ENCODE measurements at regions not wholly inside any gene's neighbourhood (a gene's known extent, or its start where the extent isn't known, plus 50 kb on each side); places are given as distances from the start of the nearest gene placed in this dataset.

DNA sequence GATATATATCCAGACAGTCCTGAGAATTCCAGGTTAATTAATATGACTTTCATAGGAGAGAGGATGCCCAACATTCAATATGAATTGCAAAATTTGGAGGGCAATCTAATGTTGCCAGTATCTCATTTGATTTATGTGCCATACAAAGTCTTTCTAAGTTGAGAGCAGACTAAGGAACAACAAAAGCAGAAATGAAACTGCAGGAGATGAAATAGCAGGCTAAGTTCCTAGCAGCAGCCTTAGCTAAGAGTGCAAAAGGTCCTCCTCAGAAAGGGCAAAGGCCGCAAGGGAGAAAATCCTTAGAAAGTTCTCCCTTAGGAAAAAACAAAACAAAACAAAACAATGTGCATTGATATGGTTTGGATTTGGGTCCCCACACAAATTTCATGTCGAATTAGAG, 602.9 kb upstream of the HTR2C start:
- H3K36me3 ChIP-seq: no peaks in the 10 kb centered on the region
- H3K4me1 ChIP-seq: no peaks in the 10 kb centered on the region
- TF ChIP-seq CTCF (IDR thresholded peaks at IDR 0.05) (no peak), POLR2A (IDR thresholded peaks at IDR 0.05) (no peak)
- ATAC-seq (no peak), DNase-seq (no peak)
- H3K9me3 ChIP-seq: no peaks in the 10 kb centered on the region
- H3K27me3 ChIP-seq: no peaks in the 10 kb centered on the region
- H3K4me3 ChIP-seq: no peak overlapping the region
- 48% methylated on average over 2 of the region's 2 CpGs for WGBS (ENCODE audit: insufficient coverage, low coverage, low lambda C conversion rate, missing lambda C conversion rate)
- H3K27ac ChIP-seq: no peak overlapping the region
- intact Hi-C loops (cut with DNase I): no loop called here

GRCh38 chrX:113977887-113978286, 606.0 kb upstream of the HTR2C start:
- WGBS (ENCODE audit: insufficient coverage, low coverage, low lambda C conversion rate, missing lambda C conversion rate): 42% methylated on average over 1 of the region's 1 CpG
- TF ChIP-seq CTCF (IDR thresholded peaks at IDR 0.05): no peak
- no peak for TF ChIP-seq POLR2A (IDR thresholded peaks at IDR 0.05)
- Histone ChIP-seq H3K36me3 (no peaks in the 10 kb centered on the region), H3K9me3 (no peaks in the 10 kb centered on the region), H3K4me3 (no peak overlapping the region), H3K4me1 (no peaks in the 10 kb centered on the region), H3K27me3 (no peaks in the 10 kb centered on the region), H3K27ac (no peak overlapping the region)
- ATAC-seq: no peak
- intact Hi-C loops (cut with DNase I): no loop called here
- no peak for DNase-seq

DNA sequence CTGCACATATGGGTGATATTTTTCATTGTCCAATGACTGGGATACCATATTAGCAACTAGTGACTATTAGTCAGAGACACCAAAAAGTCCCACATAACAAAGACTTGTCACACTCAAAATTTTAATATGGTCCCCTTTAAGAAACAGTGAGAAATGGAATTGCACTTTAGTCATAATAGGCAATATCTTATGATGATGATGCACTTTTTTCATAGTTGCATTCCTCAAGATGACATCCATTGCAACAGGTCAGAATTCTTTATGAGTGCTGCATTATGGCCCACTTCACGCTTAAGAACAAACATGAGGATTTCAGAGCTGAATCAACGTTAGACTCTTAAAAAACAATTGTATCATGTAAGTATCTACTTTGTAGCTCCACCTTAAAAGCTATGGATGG, 608.4 kb upstream of the HTR2C start:
- Histone ChIP-seq H3K9me3 (no peaks in the 10 kb centered on the region), H3K27ac (no peak overlapping the region), H3K4me1 (no peaks in the 10 kb centered on the region), H3K36me3 (no peaks in the 10 kb centered on the region), H3K27me3 (no peaks in the 10 kb centered on the region), H3K4me3 (no peak overlapping the region)
- intact Hi-C loops (cut with DNase I): no loop called here
- ATAC-seq: no peak
- TF ChIP-seq POLR2A (IDR thresholded peaks at IDR 0.05) (no peak), CTCF (IDR thresholded peaks at IDR 0.05) (no peak)
- WGBS (ENCODE audit: insufficient coverage, low coverage, low lambda C conversion rate, missing lambda C conversion rate): 54% methylated on average over 2 of the region's 2 CpGs
- no peak for DNase-seq

DNA sequence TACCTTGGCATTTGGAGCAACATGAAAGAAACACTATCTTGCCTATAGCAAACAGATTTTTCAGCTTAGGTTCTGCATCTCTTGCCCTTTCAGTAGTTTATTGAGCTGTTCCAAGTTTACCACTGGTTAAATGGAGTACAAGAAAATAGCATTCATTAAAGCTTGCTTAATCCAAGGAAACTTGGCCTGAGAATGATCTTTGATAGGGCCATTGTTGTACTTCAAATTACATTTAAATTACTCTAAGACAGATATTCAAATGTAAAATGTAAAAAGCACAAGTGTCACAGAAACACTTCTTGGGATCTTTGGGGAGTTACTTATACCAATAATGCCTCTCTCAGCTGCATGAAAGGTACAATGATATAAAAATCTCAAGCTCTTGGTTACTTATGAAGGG, 609.0 kb upstream of the HTR2C start:
- ATAC-seq: no peak
- Histone ChIP-seq H3K9me3 (no peaks in the 10 kb centered on the region), H3K4me3 (no peak overlapping the region), H3K36me3 (no peaks in the 10 kb centered on the region), H3K27ac (no peak overlapping the region), H3K4me1 (no peaks in the 10 kb centered on the region), H3K27me3 (no peaks in the 10 kb centered on the region)
- intact Hi-C loops (cut with DNase I): no loop called here
- no peak for DNase-seq
- TF ChIP-seq CTCF (IDR thresholded peaks at IDR 0.05) (no peak), POLR2A (IDR thresholded peaks at IDR 0.05) (no peak)

- DNase-seq (no peak), ATAC-seq (no peak)
- no peaks in the 10 kb centered on the region for H3K36me3 ChIP-seq
- intact Hi-C loops (cut with DNase I): no loop called here
- 30% methylated on average over 2 of the region's 2 CpGs for WGBS (ENCODE audit: insufficient coverage, low coverage, low lambda C conversion rate, missing lambda C conversion rate)
- no peaks in the 10 kb centered on the region for H3K4me1 ChIP-seq
- H3K27me3 ChIP-seq: no peaks in the 10 kb centered on the region
- TF ChIP-seq POLR2A (IDR thresholded peaks at IDR 0.05): no peak
- TF ChIP-seq CTCF (IDR thresholded peaks at IDR 0.05): no peak
- no peak overlapping the region for H3K27ac ChIP-seq
- H3K9me3 ChIP-seq: no peaks in the 10 kb centered on the region
- H3K4me3 ChIP-seq: no peak overlapping the region
Measured at GRCh38 chrX:113973706-113974105, 610.2 kb upstream of the HTR2C start.

Measured in right lobe of liver (tissue), 6 donors.